ENCODE measurements at regions not wholly inside any gene's neighbourhood (a gene's known extent, or its start where the extent isn't known, plus 50 kb on each side); places are given as distances from the start of the nearest gene placed in this dataset.

DNA sequence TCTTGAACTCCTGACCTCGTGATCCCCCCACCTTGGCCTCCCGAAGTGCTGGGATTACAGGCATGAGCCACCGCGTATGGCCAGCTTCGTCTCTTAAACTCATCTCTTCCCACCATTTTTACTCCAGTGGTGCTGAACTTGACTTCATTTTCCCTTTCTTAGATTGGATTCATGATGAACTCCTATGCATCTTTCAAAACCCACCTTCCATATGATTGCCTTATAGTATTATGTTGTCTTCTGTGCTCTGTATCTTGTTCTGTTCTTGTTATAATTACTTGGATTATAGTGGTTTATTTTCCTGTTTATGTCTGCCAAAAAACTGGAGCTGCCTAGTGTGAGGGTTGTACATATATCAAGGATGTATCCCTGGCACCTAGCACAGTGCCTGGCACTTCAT, 110.8 kb upstream of the GADD45A start:
- TF ChIP-seq CTCF (IDR thresholded peaks at IDR 0.05) = no peak
- TF ChIP-seq POLR2A (IDR thresholded peaks at IDR 0.05) = no peak
